Suprapubic skin (tissue), 4 donors: ENCODE measurements at regions not wholly inside any gene's neighbourhood (a gene's known extent, or its start where the extent isn't known, plus 50 kb on each side); places are given as distances from the start of the nearest gene placed in this dataset.

Experiments used
- DNase-seq, 2 donors: peaks; one replicate each; pipeline ENCODE4 v3.0.0-alpha.2; 2019; ENCODE audit warnings: low spot score in 2 of 2
- H3K27ac ChIP-seq: fragments of 200-600 bp; sonication (generic); one replicate; pipeline ENCODE4 v1.5.1; 2019
- H3K27me3 ChIP-seq: fragments of 200-600 bp; sonication (generic); one replicate; pipeline ENCODE4 v1.5.1; 2019
- H3K36me3 ChIP-seq: fragments of 200-600 bp; sonication (generic); one replicate; pipeline ENCODE4 v1.5.1; 2019
- H3K4me1 ChIP-seq: fragments of 200-600 bp; sonication (generic); one replicate; pipeline ENCODE4 v1.5.1; 2019
- H3K4me3 ChIP-seq: fragments of 200-600 bp; sonication (generic); one replicate; pipeline ENCODE4 v1.5.1; 2019; ENCODE audit warnings: mild to moderate bottlenecking
- H3K9me3 ChIP-seq: fragments of 200-600 bp; sonication (generic); one replicate; pipeline ENCODE4 v1.5.1; 2019
- CTCF ChIP-seq, 2 donors: fragments of 200-600 bp in 1 of 2; fragments of 450-650 bp in 1 of 2; sonication (generic) in 1 of 2; IDR thresholded peaks; one replicate each; pipeline ENCODE4 v1.5.1; 2016 to 2019; ENCODE audit warnings: antibody characterized with exemption in 2 of 2, mild to moderate bottlenecking in 1 of 2, moderate library complexity in 1 of 2
- EP300 ChIP-seq: sonication (generic); formaldehyde crosslinking; IDR thresholded peaks from one replicate; pipeline ENCODE4 v1.6.1; 2017; ENCODE audit warnings: antibody characterized with exemption
- POLR2A ChIP-seq, 2 donors: fragments of 450-650 bp; IDR thresholded peaks; one replicate each; pipeline ENCODE4 v1.6.1; 2017; ENCODE audit warnings: antibody characterized with exemption in 2 of 2, mild to moderate bottlenecking in 2 of 2, moderate library complexity in 2 of 2
- POLR2AphosphoS5 ChIP-seq, 3 donors: sonication (generic); formaldehyde crosslinking; IDR thresholded peaks; one replicate each; pipeline ENCODE4 v1.6.1; 2017; ENCODE audit warnings: antibody characterized with exemption in 3 of 3
- WGBS: methylation state at CpG from one replicate; pipeline ENCODE4 v1.1.5; 2018; 5-methylcytosine and 5-hydroxymethylcytosine counted together

- Histone ChIP-seq H3K9me3 (peaks cover 7% of the 10 kb centered on the region), H3K27ac (no peak overlapping the region), H3K36me3 (no peaks in the 10 kb centered on the region), H3K4me3 (no peak overlapping the region), H3K27me3 (no peaks in the 10 kb centered on the region), H3K4me1 (peaks cover 5% of the 10 kb centered on the region)
- TF ChIP-seq POLR2AphosphoS5 (IDR thresholded peaks at IDR 0.05) (no peak), EP300 (no peak), CTCF (IDR thresholded peaks at IDR 0.05) (no peak), POLR2A (IDR thresholded peaks at IDR 0.05) (no peak)
- WGBS: 40% methylated on average over 5 of the region's 5 CpGs
- DNase-seq: no peak
Observed at GRCh38 chr5:152290181-152290580, 114.9 kb downstream of the NMUR2 start.

GRCh38 chr5:152288917-152289595 is 116.0 kb downstream of the NMUR2 start:
- no peak for DNase-seq
- Histone ChIP-seq H3K9me3 (peaks cover 4% of the 10 kb centered on the region), H3K4me1 (peaks cover 5% of the 10 kb centered on the region), H3K27me3 (no peaks in the 10 kb centered on the region), H3K27ac (no peak overlapping the region), H3K36me3 (no peaks in the 10 kb centered on the region), H3K4me3 (no peak overlapping the region)
- 40% methylated on average over 3 of the region's 3 CpGs for WGBS
- TF ChIP-seq POLR2A (IDR thresholded peaks at IDR 0.05): no peak
- no peak for TF ChIP-seq EP300
- no peak for TF ChIP-seq CTCF (IDR thresholded peaks at IDR 0.05)

- Histone ChIP-seq H3K27ac (no peak overlapping the region), H3K9me3 (peaks cover 4% of the 10 kb centered on the region), H3K27me3 (no peaks in the 10 kb centered on the region), H3K4me1 (peaks cover 5% of the 10 kb centered on the region), H3K36me3 (no peaks in the 10 kb centered on the region), H3K4me3 (no peak overlapping the region)
- 16% methylated on average over 6 of the region's 6 CpGs for WGBS
- no peak for DNase-seq
- TF ChIP-seq EP300 (no peak), POLR2AphosphoS5 (IDR thresholded peaks at IDR 0.05) (no peak), POLR2A (IDR thresholded peaks at IDR 0.05) (no peak), CTCF (IDR thresholded peaks at IDR 0.05) (no peak)
Observed at GRCh38 chr5:152288499-152288898, 116.6 kb downstream of the NMUR2 start.

- no peaks in the 10 kb centered on the region for H3K36me3 ChIP-seq
- peaks cover 5% of the 10 kb centered on the region for H3K4me1 ChIP-seq
- no peak overlapping the region for H3K4me3 ChIP-seq
- no peaks in the 10 kb centered on the region for H3K9me3 ChIP-seq
- TF ChIP-seq CTCF (IDR thresholded peaks at IDR 0.05) (no peak), EP300 (no peak), POLR2A (IDR thresholded peaks at IDR 0.05) (no peak), POLR2AphosphoS5 (IDR thresholded peaks at IDR 0.05) (no peak)
- no peak overlapping the region for H3K27ac ChIP-seq
- WGBS: 78% methylated on average over 3 of the region's 3 CpGs
- no peak for DNase-seq
- no peaks in the 10 kb centered on the region for H3K27me3 ChIP-seq
Observed at GRCh38 chr5:152285764-152286163, 119.3 kb downstream of the NMUR2 start.

- H3K27me3 ChIP-seq: no peaks in the 10 kb centered on the region
- no peak overlapping the region for H3K4me3 ChIP-seq
- no peaks in the 10 kb centered on the region for H3K9me3 ChIP-seq
- TF ChIP-seq POLR2A (IDR thresholded peaks at IDR 0.05) (no peak), CTCF (IDR thresholded peaks at IDR 0.05) (no peak), POLR2AphosphoS5 (IDR thresholded peaks at IDR 0.05) (no peak), EP300 (no peak)
- H3K4me1 ChIP-seq: no peaks in the 10 kb centered on the region
- no peak for DNase-seq
- H3K27ac ChIP-seq: no peak overlapping the region
- no peaks in the 10 kb centered on the region for H3K36me3 ChIP-seq
- 72% methylated on average over 1 of the region's 1 CpG for WGBS
Observed at GRCh38 chr5:152282331-152282730, 122.7 kb downstream of the NMUR2 start.
